DMS53 (cell line): ENCODE measurements at regions not wholly inside any gene's neighbourhood (a gene's known extent, or its start where the extent isn't known, plus 50 kb on each side); places are given as distances from the start of the nearest gene placed in this dataset.
A peak's percentile ranks its signal among the peaks of the same experiment; 100 is the strongest.

Source experiments
- DNase-seq: peaks from one replicate; lab custom pipeline; 2025; lab: John Stamatoyannopoulos, UW

- DNase-seq = no peak
Measured at GRCh38 chr11:134476435-134477021, 64.5 kb upstream of the B3GAT1 start.

GRCh38 chr11:134475951-134476350 is 63.9 kb upstream of the B3GAT1 start:
- DNase-seq = no peak

- DNase-seq = no peak
Measured at GRCh38 chr11:134474942-134475341, 62.9 kb upstream of the B3GAT1 start.

- DNase-seq = no peak
Measured at GRCh38 chr11:134474070-134474860, 62.2 kb upstream of the B3GAT1 start.

- no peak for DNase-seq
Measured at GRCh38 chr11:134471716-134472455, 59.8 kb upstream of the B3GAT1 start.

- DNase-seq = no peak
Measured at GRCh38 chr11:134471087-134471715, 59.2 kb upstream of the B3GAT1 start.

- DNase-seq = no peak
Measured at GRCh38 chr11:134470238-134470637, 58.2 kb upstream of the B3GAT1 start.

- DNase-seq = peak; percentile 68
Measured at GRCh38 chr11:134469627-134470026, 57.6 kb upstream of the B3GAT1 start.

GRCh38 chr11:134468796-134469195 is 56.8 kb upstream of the B3GAT1 start:
- peak; percentile 58 for DNase-seq

GRCh38 chr11:134468081-134468668 is 56.1 kb upstream of the B3GAT1 start:
- DNase-seq = peak; percentile 69

GRCh38 chr11:134466610-134467567 is 54.8 kb upstream of the B3GAT1 start:
- DNase-seq = peak; percentile 89

GRCh38 chr11:134466156-134466555 is 54.1 kb upstream of the B3GAT1 start:
- peak; percentile 83 for DNase-seq

GRCh38 chr11:134464981-134465730 is 53.1 kb upstream of the B3GAT1 start:
- peak; percentile 28 for DNase-seq

- no peak for DNase-seq
Measured at GRCh38 chr11:134464196-134464595, 52.2 kb upstream of the B3GAT1 start.

- DNase-seq = no peak
Measured at GRCh38 chr11:134463716-134464115, 51.7 kb upstream of the B3GAT1 start.
